Spleen (tissue), 11 donors: ENCODE measurements at regions not wholly inside any gene's neighbourhood (a gene's known extent, or its start where the extent isn't known, plus 50 kb on each side); places are given as distances from the start of the nearest gene placed in this dataset.

ENCODE experiments used
- DNase-seq: peaks from one replicate; pipeline ENCODE4 v3.0.0-alpha.2; 2020
- H3K27ac ChIP-seq, 8 donors: fragments of 200-600 bp; sonication (generic) in 7 of 8; 1 replicate in 4 of 8; 2 replicates in 4 of 8; pipeline versions ENCODE4 v1.5.0 to v1.8.0; 2016 to 2021; ENCODE audit warnings: inconsistent platforms in 4 of 8, mild to moderate bottlenecking in 4 of 8, moderate library complexity in 1 of 8
- H3K27me3 ChIP-seq, 7 donors: fragments of 200-600 bp; sonication (generic) in 6 of 7; replicated peaks in 1 of 7; 1 replicate in 4 of 7; 2 replicates in 3 of 7; pipeline versions ENCODE4 v1.5.0 to v1.8.0; 2016 to 2021; ENCODE audit warnings: inconsistent platforms in 3 of 7, mild to moderate bottlenecking in 1 of 7
- H3K36me3 ChIP-seq, 6 donors: fragments of 200-600 bp; sonication (generic) in 5 of 6; 1 replicate in 4 of 6; 2 replicates in 2 of 6; pipeline versions ENCODE4 v1.5.0 to v1.8.0; 2016 to 2021; ENCODE audit warnings: inconsistent platforms in 2 of 6
- H3K4me1 ChIP-seq, 6 donors: fragments of 200-600 bp; sonication (generic) in 5 of 6; 1 replicate in 3 of 6; 2 replicates in 3 of 6; pipeline versions ENCODE4 v1.5.0 to v1.8.0; 2016 to 2021; ENCODE audit warnings: inconsistent platforms in 3 of 6
- H3K4me3 ChIP-seq, 8 donors: fragments of 200-600 bp; sonication (generic) in 7 of 8; 1 replicate in 4 of 8; 2 replicates in 4 of 8; pipeline versions ENCODE4 v1.5.0 to v1.8.0; 2016 to 2021; ENCODE audit warnings: inconsistent platforms in 4 of 8, mild to moderate bottlenecking in 4 of 8, moderate library complexity in 2 of 8
- H3K9me3 ChIP-seq, 8 donors: fragments of 200-600 bp; sonication (generic) in 7 of 8; 1 replicate in 4 of 8; 2 replicates in 4 of 8; pipeline versions ENCODE4 v1.5.0 to v1.8.0; 2016 to 2021; ENCODE audit warnings: inconsistent platforms in 4 of 8
- POLR2A ChIP-seq, 3 donors: fragments of 450-650 bp; IDR thresholded peaks; one replicate each; pipeline ENCODE4 v1.5.1; 2017; ENCODE audit warnings: antibody characterized with exemption in 3 of 3, mild to moderate bottlenecking in 1 of 3
- POLR2AphosphoS5 ChIP-seq, 3 donors: sonication (generic); formaldehyde crosslinking; IDR thresholded peaks; one replicate each; pipeline ENCODE4 v1.5.1; 2017; ENCODE audit warnings: antibody characterized with exemption in 3 of 3
- WGBS, 5 donors: extraction: QIAGEN DNeasy Blood & Tissue Kit in 3 of 5; methylation state at CpG; one replicate each; pipeline versions ENCODE4 v1.1.5 to v1.1.7; 2013 to 2018; 5-methylcytosine and 5-hydroxymethylcytosine counted together
- intact Hi-C: fragments of 100-400 bp; cut with DNase I; formaldehyde crosslinking; loops from one replicate; pipeline ENCODE4 v1.15.0; 2023; ENCODE audit warnings: low total_unique reads
- TF ChIP-seq, protein P1 (sequence below), 11 experiments: fragments of 200-600 bp in 7 of 11; fragments of 450-650 bp in 4 of 11; sonication (generic) in 4 of 11; IDR thresholded peaks in 8 of 11; conservative IDR thresholded peaks in 3 of 11; 1 replicate in 7 of 11; 2 replicates in 4 of 11; pipeline versions ENCODE4 v1.4.0 to v1.8.0; 2016 to 2021; ENCODE audit warnings: antibody characterized with exemption in 11 of 11, inconsistent platforms in 4 of 11, mild to moderate bottlenecking in 1 of 11
- donor health status: healthy with polysubstance abuse.
- donor health status: DM: no; HTN: no; CAD: no; lungs with moderate emphysema.
- donor health status: DM: no; HTN: no; CAD: no.
- donor health status: Bipolar disorder and iron deficiency.
- donor health status: healthy.
- donor health status: DM: no; HTN: no; CAD: no.
- donor health status: DM: yes; HTN: yes; CAD: no.

DNA sequence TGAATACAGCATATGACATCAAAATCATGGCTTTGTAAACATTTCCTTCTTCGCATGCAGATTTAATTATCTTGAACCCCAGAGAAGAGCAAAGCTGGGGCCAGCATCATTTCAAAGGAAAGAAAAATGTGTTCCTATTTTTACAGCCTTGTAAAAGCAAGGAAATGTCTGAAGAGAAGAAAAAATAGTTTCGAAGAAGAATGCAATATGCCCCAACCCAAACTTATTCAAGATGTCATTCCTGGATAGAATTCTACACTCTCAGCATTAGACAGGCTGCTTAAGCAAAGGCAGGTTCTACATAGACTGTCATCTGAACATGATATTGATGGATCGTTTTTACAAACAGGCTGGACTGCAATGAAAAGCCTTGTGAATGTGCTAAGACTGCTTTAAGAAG, 900.8 kb downstream of the TTLL7 start:
- Histone ChIP-seq H3K27me3 (no peaks in the 10 kb centered on the region), H3K4me3 (no peak overlapping the region), H3K9me3 (peaks cover 0 to 8% (median 0%) of the 10 kb centered on the region in 8 donors), H3K27ac (no peak overlapping the region), H3K36me3 (no peaks in the 10 kb centered on the region), H3K4me1 (no peaks in the 10 kb centered on the region)
- intact Hi-C loops: no loop called here
- no peak for DNase-seq
- no peak for TF ChIP-seq POLR2AphosphoS5 (IDR thresholded peaks at IDR 0.05)
- TF ChIP-seq POLR2A (IDR thresholded peaks at IDR 0.05): no peak
- TF ChIP-seq, protein P1, sequence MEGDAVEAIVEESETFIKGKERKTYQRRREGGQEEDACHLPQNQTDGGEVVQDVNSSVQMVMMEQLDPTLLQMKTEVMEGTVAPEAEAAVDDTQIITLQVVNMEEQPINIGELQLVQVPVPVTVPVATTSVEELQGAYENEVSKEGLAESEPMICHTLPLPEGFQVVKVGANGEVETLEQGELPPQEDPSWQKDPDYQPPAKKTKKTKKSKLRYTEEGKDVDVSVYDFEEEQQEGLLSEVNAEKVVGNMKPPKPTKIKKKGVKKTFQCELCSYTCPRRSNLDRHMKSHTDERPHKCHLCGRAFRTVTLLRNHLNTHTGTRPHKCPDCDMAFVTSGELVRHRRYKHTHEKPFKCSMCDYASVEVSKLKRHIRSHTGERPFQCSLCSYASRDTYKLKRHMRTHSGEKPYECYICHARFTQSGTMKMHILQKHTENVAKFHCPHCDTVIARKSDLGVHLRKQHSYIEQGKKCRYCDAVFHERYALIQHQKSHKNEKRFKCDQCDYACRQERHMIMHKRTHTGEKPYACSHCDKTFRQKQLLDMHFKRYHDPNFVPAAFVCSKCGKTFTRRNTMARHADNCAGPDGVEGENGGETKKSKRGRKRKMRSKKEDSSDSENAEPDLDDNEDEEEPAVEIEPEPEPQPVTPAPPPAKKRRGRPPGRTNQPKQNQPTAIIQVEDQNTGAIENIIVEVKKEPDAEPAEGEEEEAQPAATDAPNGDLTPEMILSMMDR (IDR thresholded peaks at IDR 0.05 in 8 of 11, conservative IDR thresholded peaks at IDR 0.05 in 3 of 11): no peak
- WGBS, 5 donors: 72 to 87% (median 83%) methylated on average over 3 of the region's 3 CpGs

DNA sequence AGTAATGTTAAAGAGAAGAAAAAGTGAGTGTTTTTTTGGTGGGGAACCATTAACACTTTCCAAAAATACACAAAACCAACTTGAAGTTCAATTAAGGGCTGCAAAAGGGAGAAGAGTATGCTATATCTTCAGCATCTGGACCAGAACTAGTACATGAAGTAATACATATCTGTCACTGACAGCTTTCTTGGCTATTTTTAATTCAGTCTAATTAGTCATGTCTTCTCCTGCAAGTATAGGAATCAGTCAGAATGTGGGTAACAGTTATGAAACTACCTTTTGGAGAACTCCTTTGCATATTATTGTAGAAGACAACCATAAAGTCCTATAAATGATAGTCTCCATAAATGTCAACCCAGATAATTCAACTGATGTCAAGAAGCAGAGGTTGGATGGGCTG, 901.2 kb downstream of the TTLL7 start:
- no peaks in the 10 kb centered on the region for H3K4me1 ChIP-seq
- no peak for TF ChIP-seq POLR2A (IDR thresholded peaks at IDR 0.05)
- TF ChIP-seq, protein P1 (IDR thresholded peaks at IDR 0.05 in 8 of 11, conservative IDR thresholded peaks at IDR 0.05 in 3 of 11): no peak
- no peak for TF ChIP-seq POLR2AphosphoS5 (IDR thresholded peaks at IDR 0.05)
- DNase-seq: no peak
- H3K9me3 ChIP-seq: peaks cover 0 to 8% (median 0%) of the 10 kb centered on the region in 8 donors
- H3K4me3 ChIP-seq: no peak overlapping the region
- no peak overlapping the region for H3K27ac ChIP-seq
- no peaks in the 10 kb centered on the region for H3K36me3 ChIP-seq
- intact Hi-C loops: no loop called here
- no peaks in the 10 kb centered on the region for H3K27me3 ChIP-seq

DNA sequence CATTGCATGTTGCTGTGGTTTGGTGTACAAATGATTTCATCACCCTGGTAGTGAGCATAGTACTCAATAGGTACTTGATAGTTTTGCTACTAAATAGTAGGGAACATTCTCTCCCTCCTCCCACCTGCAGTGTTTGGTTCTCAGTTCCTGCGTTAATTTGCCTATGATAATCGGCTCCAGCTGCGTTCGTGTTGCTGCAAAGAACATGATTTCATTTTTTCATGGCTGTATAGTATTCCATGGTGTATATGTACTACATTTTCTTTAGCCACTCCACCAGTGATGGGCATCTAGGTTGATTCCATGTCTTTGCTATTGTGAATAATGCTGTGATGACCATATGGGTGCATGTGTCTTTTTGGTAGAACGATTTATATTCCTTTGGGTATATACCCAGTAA, 903.4 kb downstream of the TTLL7 start:
- WGBS, 5 donors: 88 to 96% (median 93%) methylated on average over 5 of the region's 5 CpGs
- no peak for TF ChIP-seq POLR2A (IDR thresholded peaks at IDR 0.05)
- TF ChIP-seq POLR2AphosphoS5 (IDR thresholded peaks at IDR 0.05): no peak
- TF ChIP-seq, protein P1 (IDR thresholded peaks at IDR 0.05 in 8 of 11, conservative IDR thresholded peaks at IDR 0.05 in 3 of 11): no peak
- peaks cover 0 to 8% (median 0%) of the 10 kb centered on the region in 8 donors for H3K9me3 ChIP-seq
- DNase-seq: no peak
- no peak overlapping the region for H3K4me3 ChIP-seq
- intact Hi-C loops: no loop called here
- no peak overlapping the region for H3K27ac ChIP-seq
- no peaks in the 10 kb centered on the region for H3K36me3 ChIP-seq
- H3K4me1 ChIP-seq: no peaks in the 10 kb centered on the region
- H3K27me3 ChIP-seq: no peaks in the 10 kb centered on the region

DNA sequence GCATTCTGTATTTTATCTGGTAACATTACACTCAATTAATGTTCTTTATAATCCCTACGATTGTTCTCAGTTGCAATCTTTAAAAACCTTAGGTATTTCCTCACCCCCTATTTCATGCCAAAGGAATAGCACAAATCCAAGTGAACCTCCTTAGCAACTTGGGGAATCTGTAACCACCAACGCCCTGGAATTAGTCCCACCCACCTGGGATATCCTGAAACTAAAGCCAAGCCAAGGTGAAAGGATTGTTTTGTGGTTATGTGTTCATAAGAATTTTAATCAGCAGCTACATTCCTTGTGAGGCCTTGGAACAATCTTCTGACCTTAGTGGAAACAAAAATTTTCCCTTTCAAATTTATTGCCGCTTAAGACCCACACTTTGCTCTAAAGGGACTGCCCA, 908.7 kb downstream of the TTLL7 start:
- no peak for DNase-seq
- intact Hi-C loops: no loop called here
- Histone ChIP-seq H3K4me3 (no peak overlapping the region), H3K36me3 (no peaks in the 10 kb centered on the region), H3K27me3 (no peaks in the 10 kb centered on the region), H3K4me1 (no peaks in the 10 kb centered on the region), H3K9me3 (peaks cover 0 to under 1% (median 0%) of the 10 kb centered on the region in 8 donors), H3K27ac (no peak overlapping the region)
- 71 to 87% (median 79%) methylated on average over 3 of the region's 3 CpGs for WGBS, 5 donors
- TF ChIP-seq, protein P1 (IDR thresholded peaks at IDR 0.05 in 8 of 11, conservative IDR thresholded peaks at IDR 0.05 in 3 of 11): no peak
- TF ChIP-seq POLR2AphosphoS5 (IDR thresholded peaks at IDR 0.05) (no peak), POLR2A (IDR thresholded peaks at IDR 0.05) (no peak)
